Thyroid gland (tissue), 4 donors: ENCODE measurements at regions not wholly inside any gene's neighbourhood (a gene's known extent, or its start where the extent isn't known, plus 50 kb on each side); places are given as distances from the start of the nearest gene placed in this dataset.

Experiments
- DNase-seq, 2 donors: peaks; one replicate each; pipeline ENCODE4 v3.0.0-alpha.2; 2019
- H3K27ac ChIP-seq, 3 donors: fragments of 200-600 bp; sonication (generic); 1 replicate in 2 of 3; 2 replicates in 1 of 3; pipeline ENCODE4 v1.5.1; 2016 to 2019; ENCODE audit warnings: mild to moderate bottlenecking in 1 of 3, moderate library complexity in 1 of 3
- H3K27me3 ChIP-seq: fragments of 200-600 bp; sonication (generic); one replicate; pipeline ENCODE4 v1.5.1; 2019
- H3K36me3 ChIP-seq, 2 donors: fragments of 200-600 bp; sonication (generic); one replicate each; pipeline ENCODE4 v1.5.1; 2016 to 2019
- H3K4me1 ChIP-seq, 2 donors: fragments of 200-600 bp; sonication (generic); one replicate each; pipeline ENCODE4 v1.5.1; 2017 to 2019
- H3K4me3 ChIP-seq, 3 donors: fragments of 200-600 bp; sonication (generic); replicated peaks in 1 of 3; 1 replicate in 2 of 3; 2 replicates in 1 of 3; pipeline ENCODE4 v1.5.1; 2016; ENCODE audit warnings: mild to moderate bottlenecking in 1 of 3
- H3K9me3 ChIP-seq: fragments of 200-600 bp; sonication (generic); one replicate; pipeline ENCODE4 v1.5.1; 2017
- CTCF ChIP-seq, 6 experiments: fragments of 200-600 bp in 3 of 6; fragments of 450-650 bp in 3 of 6; sonication (generic) in 3 of 6; IDR thresholded peaks; one replicate each; pipeline ENCODE4 v1.5.1; 2016 to 2019; ENCODE audit warnings: antibody characterized with exemption in 6 of 6, mild to moderate bottlenecking in 2 of 6, inconsistent platforms in 1 of 6, moderate library complexity in 1 of 6
- POLR2A ChIP-seq, 2 donors: fragments of 450-650 bp; IDR thresholded peaks; one replicate each; pipeline ENCODE4 v1.6.1; 2017; ENCODE audit warnings: antibody characterized with exemption in 2 of 2, mild to moderate bottlenecking in 2 of 2, moderate library complexity in 1 of 2
- WGBS, 2 donors: methylation state at CpG; one replicate each; pipeline ENCODE4 v1.1.5; 2017; 5-methylcytosine and 5-hydroxymethylcytosine counted together
- intact Hi-C: fragments of 100-400 bp; cut with DNase I; formaldehyde crosslinking; loops from one replicate; pipeline ENCODE4 v1.15.1; 2023

- no peak for DNase-seq
- no peak overlapping the region for H3K4me3 ChIP-seq
- intact Hi-C loops: no loop called here
- H3K4me1 ChIP-seq: peaks cover 19 to 27% of the 10 kb centered on the region in 2 donors
- H3K27me3 ChIP-seq: no peaks in the 10 kb centered on the region
- TF ChIP-seq CTCF (IDR thresholded peaks at IDR 0.05) (no peak), POLR2A (IDR thresholded peaks at IDR 0.05) (no peak)
- 97% methylated on average over 3 of the region's 3 CpGs for WGBS, 2 donors
- peak overlapping the region in 2 of 3 donors; percentile 69 to 80 for H3K27ac ChIP-seq
- no peaks in the 10 kb centered on the region for H3K36me3 ChIP-seq
- no peaks in the 10 kb centered on the region for H3K9me3 ChIP-seq
Observed at GRCh38 chr4:123553733-123554637, 157.4 kb downstream of the SPRY1 start.

- Histone ChIP-seq H3K27ac (peak overlapping the region; percentile 42 to 80 (median 69)), H3K4me1 (peaks cover 22 to 30% of the 10 kb centered on the region in 2 donors), H3K27me3 (no peaks in the 10 kb centered on the region), H3K4me3 (no peak overlapping the region), H3K36me3 (no peaks in the 10 kb centered on the region), H3K9me3 (no peaks in the 10 kb centered on the region)
- DNase-seq: no peak
- WGBS, 2 donors: 38% methylated on average over 5 of the region's 5 CpGs
- intact Hi-C loops: no loop called here
- TF ChIP-seq POLR2A (IDR thresholded peaks at IDR 0.05): no peak
- TF ChIP-seq CTCF (IDR thresholded peaks at IDR 0.05): no peak
Observed at GRCh38 chr4:123554801-123555232, 158.2 kb downstream of the SPRY1 start.

- Histone ChIP-seq H3K27me3 (no peaks in the 10 kb centered on the region), H3K4me3 (no peak overlapping the region), H3K36me3 (no peaks in the 10 kb centered on the region), H3K9me3 (no peaks in the 10 kb centered on the region), H3K4me1 (peaks cover 24 to 34% of the 10 kb centered on the region in 2 donors), H3K27ac (peak overlapping the region; percentile 42 to 80 (median 69))
- TF ChIP-seq POLR2A (IDR thresholded peaks at IDR 0.05): no peak
- peak; percentile 83 to 86 for DNase-seq
- 6 to 10% methylated on average over 9 of the region's 9 CpGs for WGBS, 2 donors
- intact Hi-C loops: no loop called here
Observed at GRCh38 chr4:123555233-123555806, 158.7 kb downstream of the SPRY1 start.

GRCh38 chr4:123555807-123556273, 159.2 kb downstream of the SPRY1 start:
- Histone ChIP-seq H3K27ac (peak overlapping the region; percentile 42 to 80 (median 69)), H3K27me3 (no peaks in the 10 kb centered on the region), H3K4me1 (peaks cover 26 to 34% of the 10 kb centered on the region in 2 donors), H3K4me3 (no peak overlapping the region), H3K36me3 (no peaks in the 10 kb centered on the region), H3K9me3 (no peaks in the 10 kb centered on the region)
- 33 to 53% methylated on average over 6 of the region's 6 CpGs for WGBS, 2 donors
- no peak for DNase-seq
- TF ChIP-seq POLR2A (IDR thresholded peaks at IDR 0.05): no peak
- TF ChIP-seq CTCF (IDR thresholded peaks at IDR 0.05): no peak
- intact Hi-C loops: no loop called here

GRCh38 chr4:123556526-123556925, 159.9 kb downstream of the SPRY1 start:
- no peak for DNase-seq
- Histone ChIP-seq H3K4me1 (peaks cover 26 to 34% of the 10 kb centered on the region in 2 donors), H3K36me3 (no peaks in the 10 kb centered on the region), H3K4me3 (no peak overlapping the region), H3K27ac (peak overlapping the region in 1 of 3 donors; percentile 80), H3K27me3 (no peaks in the 10 kb centered on the region), H3K9me3 (no peaks in the 10 kb centered on the region)
- intact Hi-C loops: no loop called here
- 89 to 95% methylated on average over 4 of the region's 4 CpGs for WGBS, 2 donors
- TF ChIP-seq CTCF (IDR thresholded peaks at IDR 0.05): no peak
- TF ChIP-seq POLR2A (IDR thresholded peaks at IDR 0.05): no peak
